ENCODE measurements at regions not wholly inside any gene's neighbourhood (a gene's known extent, or its start where the extent isn't known, plus 50 kb on each side); places are given as distances from the start of the nearest gene placed in this dataset.
A peak's percentile ranks its signal among the peaks of the same experiment; 100 is the strongest.

DNA sequence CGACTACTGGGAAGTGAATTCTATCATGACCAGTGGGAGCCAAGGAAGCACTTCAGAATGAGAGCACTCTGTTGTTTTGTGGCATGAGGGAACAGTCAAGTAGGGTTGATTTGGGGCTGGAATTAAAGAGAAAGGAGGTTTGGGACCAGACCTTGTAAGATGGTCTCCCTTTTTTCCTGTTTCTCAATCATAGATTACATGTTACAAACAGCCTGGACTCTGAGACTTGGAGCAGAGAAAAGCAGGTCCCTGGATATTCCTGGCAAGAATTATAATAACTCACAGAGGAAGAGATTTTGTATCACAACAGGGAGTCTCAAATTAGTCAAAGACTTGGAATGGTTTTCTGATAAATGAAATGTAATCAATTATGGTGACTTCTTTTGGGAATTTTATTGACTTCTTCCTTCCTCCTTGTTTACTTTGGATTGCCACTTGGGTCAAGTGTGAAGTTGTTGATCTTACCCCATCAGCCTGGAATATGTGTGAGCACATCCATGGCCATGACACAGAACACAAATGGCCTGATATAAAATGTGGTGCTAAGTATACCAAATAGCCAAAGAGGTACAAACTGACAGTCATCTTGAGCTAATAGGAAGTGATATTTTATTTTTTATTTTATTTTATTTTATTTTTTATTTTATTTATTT is 131.0 kb upstream of the OSMR start:
- TF ChIP-seq, protein P1, sequence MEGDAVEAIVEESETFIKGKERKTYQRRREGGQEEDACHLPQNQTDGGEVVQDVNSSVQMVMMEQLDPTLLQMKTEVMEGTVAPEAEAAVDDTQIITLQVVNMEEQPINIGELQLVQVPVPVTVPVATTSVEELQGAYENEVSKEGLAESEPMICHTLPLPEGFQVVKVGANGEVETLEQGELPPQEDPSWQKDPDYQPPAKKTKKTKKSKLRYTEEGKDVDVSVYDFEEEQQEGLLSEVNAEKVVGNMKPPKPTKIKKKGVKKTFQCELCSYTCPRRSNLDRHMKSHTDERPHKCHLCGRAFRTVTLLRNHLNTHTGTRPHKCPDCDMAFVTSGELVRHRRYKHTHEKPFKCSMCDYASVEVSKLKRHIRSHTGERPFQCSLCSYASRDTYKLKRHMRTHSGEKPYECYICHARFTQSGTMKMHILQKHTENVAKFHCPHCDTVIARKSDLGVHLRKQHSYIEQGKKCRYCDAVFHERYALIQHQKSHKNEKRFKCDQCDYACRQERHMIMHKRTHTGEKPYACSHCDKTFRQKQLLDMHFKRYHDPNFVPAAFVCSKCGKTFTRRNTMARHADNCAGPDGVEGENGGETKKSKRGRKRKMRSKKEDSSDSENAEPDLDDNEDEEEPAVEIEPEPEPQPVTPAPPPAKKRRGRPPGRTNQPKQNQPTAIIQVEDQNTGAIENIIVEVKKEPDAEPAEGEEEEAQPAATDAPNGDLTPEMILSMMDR (IDR thresholded peaks at IDR 0.05; ENCODE audit: low read depth, low read length) = no peak
- H3K4me3 ChIP-seq (replicated peaks in 1 of 2; ENCODE audit: low read depth in 2 of 2, low read length in 2 of 2) = no peak overlapping the region

DNA sequence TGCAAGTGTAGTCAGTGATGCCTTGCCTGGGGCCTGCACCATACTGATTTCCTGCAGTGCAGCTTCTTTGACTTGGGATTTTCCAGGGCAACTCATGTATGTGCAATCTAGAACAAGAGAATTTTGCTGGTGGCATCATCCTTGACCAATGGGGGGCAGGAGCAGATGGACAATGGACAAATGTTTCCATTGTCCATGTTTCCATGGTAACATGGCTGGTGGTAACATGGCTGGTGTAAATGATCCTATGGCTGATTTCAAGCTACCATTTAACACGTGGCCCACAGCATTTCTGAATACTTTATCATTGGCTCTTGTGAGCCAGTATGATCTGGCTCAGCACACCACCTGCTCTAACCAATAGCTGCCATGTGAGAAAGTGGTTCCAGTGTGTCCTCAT is 130.1 kb upstream of the OSMR start:
- no peak overlapping the region for H3K4me3 ChIP-seq (replicated peaks in 1 of 2; ENCODE audit: low read depth in 2 of 2, low read length in 2 of 2)
- TF ChIP-seq, protein P1 (IDR thresholded peaks at IDR 0.05; ENCODE audit: low read depth, low read length) = no peak
- peak in 1 of 2 donors; percentile 45 for DNase-seq (ENCODE audit: low read depth in 2 of 2)

More for the DNA sequence above, 131.0 kb upstream of the OSMR start:
- DNase-seq (ENCODE audit: low read depth in 2 of 2) = no peak

DNA sequence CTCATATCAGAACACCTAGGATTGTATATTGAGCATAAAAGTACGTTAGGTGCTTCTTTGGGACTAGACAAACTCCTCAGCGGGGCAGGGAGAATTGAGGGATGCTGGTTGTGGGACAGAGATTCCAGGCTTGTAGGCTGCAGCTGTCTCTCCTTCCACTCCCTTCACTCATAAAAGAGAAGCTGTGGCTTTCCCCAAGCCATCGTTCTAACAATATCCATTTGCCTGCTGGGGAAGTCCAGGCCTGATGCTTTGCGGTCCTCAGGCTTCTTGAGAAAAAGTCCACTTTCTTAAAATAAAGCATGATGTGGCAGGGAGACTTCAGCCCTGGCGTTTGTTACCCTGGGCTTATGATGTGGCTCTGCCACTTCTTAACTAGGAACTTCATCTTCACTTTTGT is 129.3 kb upstream of the OSMR start:
- no peak overlapping the region for H3K4me3 ChIP-seq (replicated peaks in 1 of 2; ENCODE audit: low read depth in 2 of 2, low read length in 2 of 2)
- no peak for DNase-seq (ENCODE audit: low read depth in 2 of 2)
- TF ChIP-seq, protein P1 (IDR thresholded peaks at IDR 0.05; ENCODE audit: low read depth, low read length) = no peak

DNA sequence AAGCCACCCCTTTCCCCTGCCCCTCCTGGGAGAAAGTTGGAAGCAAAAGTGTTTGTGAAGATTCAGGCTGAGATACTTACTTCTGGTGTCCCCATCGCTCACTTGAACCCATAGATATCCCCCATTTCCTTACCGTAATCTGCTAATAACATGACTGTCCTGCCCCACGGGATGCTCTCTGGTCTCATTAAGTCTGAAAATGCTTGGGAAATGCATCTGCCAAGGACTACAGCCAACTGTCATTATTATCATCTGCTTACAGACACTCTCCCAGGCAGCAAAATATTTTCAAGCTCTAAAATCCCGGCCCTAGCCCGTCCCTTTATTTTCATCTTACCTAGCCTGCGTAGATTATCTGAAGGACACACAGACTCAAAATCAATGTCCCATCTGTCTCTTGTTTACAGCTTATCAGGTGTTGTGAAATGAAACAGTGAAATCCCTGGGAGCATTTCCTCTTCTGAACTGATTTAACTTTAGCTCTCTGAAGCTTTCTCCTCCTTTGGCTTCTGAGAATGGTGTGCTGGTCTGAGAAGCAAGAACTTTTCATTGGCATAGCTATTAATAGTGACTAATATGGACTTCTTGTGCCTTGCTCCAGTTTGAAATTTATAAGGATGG is 126.9 kb upstream of the OSMR start:
- TF ChIP-seq, protein P1 (IDR thresholded peaks at IDR 0.05; ENCODE audit: low read depth, low read length) = no peak
- H3K4me3 ChIP-seq (replicated peaks in 1 of 2; ENCODE audit: low read depth in 2 of 2, low read length in 2 of 2) = no peak overlapping the region
- DNase-seq (ENCODE audit: low read depth in 2 of 2) = peak; percentile 29 to 57

DNA sequence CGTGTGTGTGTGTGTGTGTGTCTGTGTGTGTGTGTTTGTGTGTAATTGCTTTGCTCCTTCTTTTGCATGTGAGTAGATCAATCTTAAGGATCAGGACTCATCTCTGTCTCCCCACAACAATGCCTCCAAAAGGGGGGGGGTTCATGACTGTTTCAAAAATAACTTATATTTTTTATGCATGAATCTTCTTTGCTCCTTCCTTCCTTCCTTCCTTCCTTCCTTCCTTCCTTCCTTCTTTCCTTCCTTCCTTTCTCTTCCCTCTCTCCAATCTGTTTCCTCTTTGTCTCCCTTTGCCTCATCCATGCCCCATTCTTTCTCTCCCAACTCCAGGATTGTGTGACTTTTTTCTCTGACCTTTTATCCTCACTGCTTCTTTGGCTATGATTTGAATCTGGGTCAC is 126.4 kb upstream of the OSMR start:
- no peak overlapping the region for H3K4me3 ChIP-seq (replicated peaks in 1 of 2; ENCODE audit: low read depth in 2 of 2, low read length in 2 of 2)
- no peak for DNase-seq (ENCODE audit: low read depth in 2 of 2)
- TF ChIP-seq, protein P1 (IDR thresholded peaks at IDR 0.05; ENCODE audit: low read depth, low read length) = no peak

DNA sequence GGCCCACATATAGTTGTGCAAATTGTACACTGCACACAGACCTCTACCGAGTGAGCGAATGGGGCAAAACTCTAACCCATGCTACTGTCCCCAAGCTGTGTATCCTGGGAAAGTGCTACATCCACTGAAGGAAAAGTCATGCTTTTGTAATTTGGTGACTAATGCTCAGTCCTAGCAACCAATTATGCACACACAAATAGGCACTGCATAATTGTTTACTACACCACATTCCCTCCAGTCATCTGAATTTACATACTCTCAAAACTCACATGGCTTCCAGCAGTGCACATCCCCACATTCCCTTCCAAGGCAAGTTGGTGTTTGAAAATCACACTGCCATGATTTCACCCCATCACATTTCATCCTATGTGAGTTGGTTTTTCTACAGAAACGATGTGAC is 125.9 kb upstream of the OSMR start:
- TF ChIP-seq, protein P1 (IDR thresholded peaks at IDR 0.05; ENCODE audit: low read depth, low read length) = no peak
- no peak overlapping the region for H3K4me3 ChIP-seq (replicated peaks in 1 of 2; ENCODE audit: low read depth in 2 of 2, low read length in 2 of 2)
- peak; percentile 46 to 69 for DNase-seq (ENCODE audit: low read depth in 2 of 2)

Data from cardiac fibroblast (primary cell).